ENCODE measurements at regions not wholly inside any gene's neighbourhood (a gene's known extent, or its start where the extent isn't known, plus 50 kb on each side); places are given as distances from the start of the nearest gene placed in this dataset.

DNA sequence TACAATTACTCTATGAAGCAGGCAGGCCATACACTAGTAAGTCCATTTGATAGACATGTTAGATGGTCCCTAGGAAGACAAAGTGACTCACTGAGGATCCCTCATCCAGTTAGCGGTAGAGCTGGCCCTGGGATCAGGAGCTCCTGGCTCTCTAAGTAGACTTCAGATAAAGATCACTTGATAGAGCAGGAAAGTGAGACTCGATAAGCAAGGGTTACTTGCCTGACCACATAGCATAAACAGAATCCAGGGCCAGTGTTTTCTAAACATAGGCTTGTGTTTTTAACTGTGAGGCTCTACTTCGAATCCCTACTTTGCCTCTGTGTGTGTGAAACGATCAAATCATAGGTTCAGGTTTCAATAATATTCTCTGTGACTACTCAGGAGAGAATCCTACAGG lies 355.2 kb upstream of the TRIB2 start:
- TF ChIP-seq, protein P1, sequence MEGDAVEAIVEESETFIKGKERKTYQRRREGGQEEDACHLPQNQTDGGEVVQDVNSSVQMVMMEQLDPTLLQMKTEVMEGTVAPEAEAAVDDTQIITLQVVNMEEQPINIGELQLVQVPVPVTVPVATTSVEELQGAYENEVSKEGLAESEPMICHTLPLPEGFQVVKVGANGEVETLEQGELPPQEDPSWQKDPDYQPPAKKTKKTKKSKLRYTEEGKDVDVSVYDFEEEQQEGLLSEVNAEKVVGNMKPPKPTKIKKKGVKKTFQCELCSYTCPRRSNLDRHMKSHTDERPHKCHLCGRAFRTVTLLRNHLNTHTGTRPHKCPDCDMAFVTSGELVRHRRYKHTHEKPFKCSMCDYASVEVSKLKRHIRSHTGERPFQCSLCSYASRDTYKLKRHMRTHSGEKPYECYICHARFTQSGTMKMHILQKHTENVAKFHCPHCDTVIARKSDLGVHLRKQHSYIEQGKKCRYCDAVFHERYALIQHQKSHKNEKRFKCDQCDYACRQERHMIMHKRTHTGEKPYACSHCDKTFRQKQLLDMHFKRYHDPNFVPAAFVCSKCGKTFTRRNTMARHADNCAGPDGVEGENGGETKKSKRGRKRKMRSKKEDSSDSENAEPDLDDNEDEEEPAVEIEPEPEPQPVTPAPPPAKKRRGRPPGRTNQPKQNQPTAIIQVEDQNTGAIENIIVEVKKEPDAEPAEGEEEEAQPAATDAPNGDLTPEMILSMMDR (IDR thresholded peaks at IDR 0.05) = no peak
- TF ChIP-seq POLR2A (IDR thresholded peaks at IDR 0.05) = no peak
